ENCODE measurements at regions not wholly inside any gene's neighbourhood (a gene's known extent, or its start where the extent isn't known, plus 50 kb on each side); places are given as distances from the start of the nearest gene placed in this dataset.

DNA sequence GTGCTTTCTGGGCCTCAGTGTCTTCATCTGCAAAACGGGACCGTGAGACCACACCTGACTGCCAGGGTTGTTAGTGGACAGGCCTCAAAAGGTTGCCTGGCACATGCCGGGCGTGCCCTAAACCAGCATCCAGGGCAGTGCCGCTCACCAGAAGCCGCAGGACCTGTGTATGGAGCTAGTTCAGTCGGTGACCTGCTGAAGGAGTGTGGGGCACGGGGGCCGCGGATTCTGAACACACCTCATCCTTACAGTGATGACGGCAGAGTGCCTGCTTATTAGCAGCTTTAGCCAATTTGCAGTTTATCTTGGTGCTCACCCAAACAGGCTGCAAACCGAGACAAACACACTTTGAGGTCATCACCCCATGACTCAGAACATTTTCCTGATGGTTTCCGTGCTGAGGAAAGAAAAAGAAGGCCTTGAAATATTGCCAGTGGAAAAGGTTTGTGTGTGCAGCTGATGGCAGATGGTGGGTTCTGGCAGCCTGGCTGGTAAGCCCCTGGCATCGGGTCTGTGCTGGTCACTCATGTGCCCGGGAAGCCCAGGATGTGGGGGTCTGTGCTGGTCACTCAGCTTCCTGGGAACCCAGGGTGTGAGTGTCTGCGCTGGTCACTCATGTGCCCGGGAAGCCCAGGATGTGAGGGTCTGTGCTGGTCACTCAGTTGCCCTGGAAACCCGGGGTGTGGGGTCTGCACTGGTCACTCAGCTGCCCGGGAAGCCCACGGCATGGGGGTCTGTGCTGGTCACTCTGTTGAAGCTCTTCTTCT lies 153.8 kb downstream of the ERMARD start:
- no peak for DNase-seq (ENCODE audit: low read depth in 3 of 3, low spot score in 2 of 3)

DNA sequence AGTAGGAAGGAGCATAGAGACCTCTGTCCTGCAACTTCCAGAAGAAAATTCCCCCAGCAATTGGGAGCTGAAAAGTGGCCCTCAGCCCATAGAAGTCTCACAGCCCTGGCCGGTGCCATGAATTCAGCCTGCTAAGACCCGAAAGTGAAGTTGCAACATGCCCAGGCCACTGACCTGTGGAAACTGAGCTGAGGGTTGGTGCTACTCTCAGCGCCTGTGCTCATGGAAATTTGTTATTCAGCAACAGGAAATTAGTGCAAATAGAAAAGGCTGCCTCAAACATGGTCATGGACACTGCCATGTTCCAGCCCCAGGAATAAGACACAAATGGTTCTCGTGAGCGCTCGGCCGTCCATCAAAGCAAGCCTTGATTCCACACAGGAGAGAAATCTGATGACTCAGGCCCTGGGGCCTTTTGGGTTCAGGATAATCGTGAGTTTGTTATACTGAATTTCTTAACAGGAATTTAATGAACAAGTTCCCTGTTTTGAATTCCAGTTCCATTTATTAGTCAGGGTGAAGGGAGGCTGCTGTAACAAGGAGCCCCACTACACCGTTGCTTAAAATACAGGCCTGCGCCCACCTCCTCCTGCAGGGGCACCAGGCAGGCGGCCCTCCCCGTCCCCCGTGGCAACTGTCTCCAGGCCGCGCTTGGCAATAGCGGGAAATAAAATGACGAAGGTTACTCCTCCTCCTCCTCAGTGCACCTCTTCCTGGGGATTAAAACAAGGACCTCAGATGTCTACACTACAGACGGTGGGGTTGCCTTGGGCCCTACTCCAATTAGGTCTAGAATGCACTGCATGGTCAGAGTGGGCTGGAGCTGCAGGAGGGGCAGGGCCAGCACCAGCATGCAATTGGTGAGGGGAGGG lies 152.9 kb downstream of the ERMARD start:
- no peak for DNase-seq (ENCODE audit: low read depth in 3 of 3, low spot score in 2 of 3)

DNA sequence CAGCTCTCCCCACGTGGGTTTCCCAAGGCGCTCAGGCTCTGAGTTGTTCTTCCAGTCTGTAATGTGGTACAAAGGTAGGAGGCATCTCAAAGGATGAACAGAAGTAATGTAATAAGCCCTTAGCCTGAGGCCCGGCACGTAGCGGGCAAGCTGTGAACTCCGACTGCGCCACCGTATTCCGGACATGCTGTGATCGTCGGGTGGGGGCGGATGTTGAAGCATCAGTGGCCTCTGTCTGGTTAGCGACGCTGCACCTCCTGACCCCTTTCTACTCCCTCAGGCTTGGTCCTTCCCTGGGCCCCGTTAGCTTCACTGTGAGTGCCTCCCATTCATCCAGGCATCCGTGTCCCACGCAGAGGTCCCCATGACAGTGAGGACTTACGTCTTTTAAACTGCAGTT lies 151.7 kb downstream of the ERMARD start:
- DNase-seq (ENCODE audit: low read depth in 3 of 3, low spot score in 2 of 3): no peak

- no peak for DNase-seq (ENCODE audit: low read depth in 3 of 3, low spot score in 2 of 3)
Observed at GRCh38 chr6:169902604-169903003, 151.2 kb downstream of the ERMARD start.

- no peak for DNase-seq (ENCODE audit: low read depth in 3 of 3, low spot score in 2 of 3)
Observed at GRCh38 chr6:169902070-169902469, 150.6 kb downstream of the ERMARD start.

DNA sequence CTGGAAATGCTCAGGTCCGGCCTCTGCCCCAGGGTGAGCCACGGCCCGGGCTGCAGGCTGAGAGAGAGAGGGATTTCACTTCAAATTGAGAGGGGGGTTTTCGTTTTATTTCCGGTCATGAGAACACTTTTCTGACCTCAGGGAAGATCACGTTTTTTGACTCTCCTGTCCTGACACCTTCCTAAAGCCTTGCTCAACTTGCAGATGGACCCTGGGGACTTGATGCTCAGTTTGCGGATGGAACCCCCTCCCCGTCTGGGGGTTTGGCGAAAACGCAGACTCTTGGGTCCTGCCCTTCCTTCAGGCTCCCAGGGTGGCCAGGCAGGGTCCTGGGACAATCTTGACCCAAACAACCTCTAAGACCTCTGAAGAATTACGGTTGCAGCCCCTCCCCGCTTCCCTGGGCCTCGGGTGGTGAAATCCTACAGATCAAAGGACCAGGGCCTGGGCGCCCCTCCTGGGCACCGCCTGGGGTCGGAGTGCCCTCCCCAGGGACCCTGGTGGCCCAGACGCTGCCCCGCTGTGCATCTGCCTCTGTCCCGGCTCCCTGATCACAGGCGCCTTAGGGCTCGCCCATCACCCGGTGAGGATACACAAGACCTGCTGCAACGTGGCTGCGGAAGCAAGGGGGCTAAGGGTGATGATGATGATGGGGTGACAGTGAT lies 148.2 kb downstream of the ERMARD start:
- no peak for DNase-seq (ENCODE audit: low read depth in 3 of 3, low spot score in 2 of 3)

DNA sequence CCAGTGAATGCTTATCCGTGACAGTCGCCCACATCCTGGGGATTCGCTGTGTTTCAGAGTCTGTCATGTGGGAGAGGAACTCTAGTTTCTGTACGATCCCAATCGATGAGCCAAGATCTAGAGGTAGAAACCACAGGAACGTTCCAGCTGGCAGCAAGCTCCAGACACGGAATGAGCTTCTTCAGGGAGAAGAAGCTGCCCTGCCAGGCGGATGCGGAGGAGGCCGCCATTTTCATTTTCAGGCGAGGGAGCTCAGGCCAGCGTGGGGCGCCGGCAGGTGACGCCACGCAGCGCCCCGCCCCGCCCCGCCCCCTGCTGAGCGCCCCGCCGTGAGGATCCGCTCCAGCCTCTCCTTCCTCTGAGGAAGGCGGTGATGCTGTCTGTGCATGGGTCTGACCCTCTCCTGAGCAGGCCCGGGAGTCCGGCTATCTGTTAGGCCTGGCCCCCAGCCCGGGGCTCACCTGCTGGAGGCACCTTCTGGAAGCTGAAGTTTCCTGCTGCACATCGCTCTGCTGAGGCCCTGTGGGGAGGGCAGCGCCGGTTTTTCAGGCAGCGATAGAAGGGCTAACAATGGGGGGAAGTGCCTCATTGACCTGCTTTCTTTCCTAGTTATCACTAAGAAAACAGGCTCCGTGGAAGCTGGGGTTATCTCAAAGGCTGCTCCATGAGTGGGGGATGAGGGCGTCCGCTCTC lies 147.5 kb downstream of the ERMARD start:
- DNase-seq (ENCODE audit: low read depth in 3 of 3, low spot score in 2 of 3): no peak

GRCh38 chr6:169897601-169898358 lies 146.4 kb downstream of the ERMARD start:
- no peak for DNase-seq (ENCODE audit: low read depth in 3 of 3, low spot score in 2 of 3)

DNA sequence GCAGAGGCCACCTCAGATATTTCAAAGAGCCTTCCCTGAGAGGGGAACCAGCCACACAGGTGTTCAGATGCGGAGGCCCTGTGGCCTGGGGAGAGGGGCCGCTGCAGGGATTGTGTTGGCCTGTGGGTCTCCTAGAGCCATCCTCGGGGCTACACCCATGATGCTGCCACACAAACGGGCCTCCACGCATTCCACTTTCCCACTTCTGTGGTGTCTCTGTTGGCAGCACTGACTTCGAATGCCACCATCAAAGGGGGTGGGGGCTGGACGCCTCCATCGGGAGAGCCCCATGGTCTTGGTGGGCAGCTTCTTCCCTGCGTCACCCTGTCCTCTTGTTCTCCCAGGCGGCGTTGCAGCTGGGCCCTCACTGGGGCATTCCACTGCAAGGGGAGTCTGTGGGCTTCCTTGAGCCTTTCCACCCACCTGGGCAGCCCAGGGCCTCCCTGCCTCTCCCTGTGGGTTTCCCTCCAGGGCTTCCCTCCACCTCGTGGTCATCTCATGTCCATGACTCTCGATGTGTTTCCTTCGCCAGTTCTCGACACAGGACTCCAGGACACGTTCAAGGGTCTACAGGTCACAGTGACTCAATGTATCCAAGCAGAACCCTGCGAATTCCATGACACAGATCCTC lies 145.5 kb downstream of the ERMARD start:
- no peak for DNase-seq (ENCODE audit: low read depth in 3 of 3, low spot score in 2 of 3)

DNA sequence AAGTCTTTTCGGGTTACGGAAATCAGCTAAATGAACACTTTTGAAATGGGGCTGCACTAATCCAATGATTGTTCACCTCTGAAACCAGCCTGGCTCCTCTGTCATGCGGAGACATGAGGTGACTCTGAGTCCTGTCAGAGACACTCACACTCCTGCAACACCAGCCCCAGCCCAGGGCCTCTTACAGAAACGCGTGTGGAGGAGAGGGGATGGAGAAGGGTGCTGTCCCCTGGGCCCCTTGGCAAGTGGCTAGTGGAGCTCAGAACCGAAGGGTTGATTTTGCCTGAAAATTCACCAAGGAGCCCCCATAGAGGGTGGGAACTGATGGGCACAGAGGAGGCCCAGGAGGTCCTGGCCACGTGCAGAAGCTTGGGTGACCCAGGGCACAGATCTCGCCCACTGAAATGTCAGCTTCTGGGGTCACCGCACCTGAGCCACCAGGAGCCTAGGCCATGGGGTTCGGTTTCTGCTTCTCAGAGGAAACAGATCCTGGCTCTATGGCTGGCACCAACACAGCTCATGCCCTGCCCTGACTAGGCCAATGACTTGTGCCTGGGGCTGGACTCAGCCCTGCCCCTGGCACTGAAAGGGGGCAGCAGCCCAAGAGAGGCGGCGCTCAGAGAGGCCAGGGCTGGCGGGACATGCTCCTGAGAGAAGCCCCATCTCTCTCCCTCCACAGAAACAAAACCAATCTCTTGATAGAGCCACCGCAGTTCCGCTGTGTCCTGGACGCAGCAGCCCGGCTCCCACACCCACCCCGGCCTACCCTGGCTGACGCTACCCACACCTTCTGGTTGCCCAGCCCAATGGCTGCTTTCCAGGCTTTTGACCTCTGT lies 144.7 kb downstream of the ERMARD start:
- DNase-seq (ENCODE audit: low read depth in 3 of 3, low spot score in 2 of 3): no peak

DNA sequence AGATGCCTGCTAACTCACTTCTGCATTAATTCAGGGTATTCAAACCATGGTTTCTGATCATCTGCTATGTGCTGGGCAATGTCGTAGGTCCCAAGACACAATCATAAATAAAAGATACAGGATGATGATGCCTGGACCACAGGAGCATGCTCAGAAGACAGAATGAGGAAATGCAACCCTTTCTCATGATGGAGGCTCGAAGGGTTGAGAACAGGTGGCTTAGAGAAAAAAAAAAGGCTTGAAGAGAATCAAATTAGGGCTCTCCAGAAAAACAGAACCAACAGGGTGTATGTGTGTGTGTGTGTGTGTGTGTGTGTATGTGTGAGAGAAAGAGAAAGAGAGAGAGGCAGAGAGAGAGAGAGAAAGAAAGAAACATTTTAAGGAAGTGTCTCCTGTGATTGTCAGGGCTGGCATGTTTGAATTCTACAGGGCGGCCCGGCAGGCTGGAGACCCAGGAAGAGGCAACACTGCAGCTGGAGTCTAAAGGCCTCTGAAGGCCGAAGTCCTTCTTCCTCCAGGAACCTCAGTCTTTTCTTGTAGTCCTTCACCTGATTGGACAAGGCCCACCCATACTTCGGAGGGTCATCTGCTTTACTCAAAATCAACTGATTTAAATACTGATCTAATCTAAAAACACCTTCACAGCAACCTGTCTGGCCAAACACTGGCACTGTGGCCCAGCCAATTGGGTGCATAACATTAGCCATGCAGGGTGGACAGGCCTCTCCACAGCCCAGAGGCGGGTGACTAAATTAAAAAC lies 143.8 kb downstream of the ERMARD start:
- DNase-seq (ENCODE audit: low read depth in 3 of 3, low spot score in 2 of 3): no peak

GRCh38 chr6:169894377-169894960 lies 143.0 kb downstream of the ERMARD start:
- DNase-seq (ENCODE audit: low read depth in 3 of 3, low spot score in 2 of 3): no peak

GRCh38 chr6:169893624-169894023 lies 142.2 kb downstream of the ERMARD start:
- no peak for DNase-seq (ENCODE audit: low read depth in 3 of 3, low spot score in 2 of 3)

- no peak for DNase-seq (ENCODE audit: low read depth in 3 of 3, low spot score in 2 of 3)
Observed at GRCh38 chr6:169891846-169892245, 140.4 kb downstream of the ERMARD start.

- DNase-seq (ENCODE audit: low read depth in 3 of 3, low spot score in 2 of 3): no peak
Observed at GRCh38 chr6:169891421-169891820, 140.0 kb downstream of the ERMARD start.

DNA sequence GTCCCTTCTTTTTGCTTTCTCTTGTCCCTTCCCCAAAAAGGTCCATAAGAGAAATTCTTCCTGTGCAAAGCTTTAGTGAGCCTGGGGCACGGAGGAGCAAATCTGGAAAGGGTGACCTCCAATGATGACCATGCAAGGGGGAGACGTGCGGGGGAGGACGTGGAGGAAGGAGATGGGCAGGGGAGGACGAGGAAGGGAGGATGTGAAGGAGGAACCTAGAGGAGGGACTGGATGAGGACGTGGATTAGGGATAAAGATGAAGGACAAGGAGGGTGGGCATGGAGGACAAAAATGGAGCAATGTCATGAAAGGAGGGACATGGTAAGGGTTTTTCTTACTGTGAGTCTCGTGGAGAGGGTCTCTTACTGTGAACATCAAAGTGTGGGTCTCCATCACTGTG lies 139.5 kb downstream of the ERMARD start:
- DNase-seq (ENCODE audit: low read depth in 3 of 3, low spot score in 2 of 3): no peak

- no peak for DNase-seq (ENCODE audit: low read depth in 3 of 3, low spot score in 2 of 3)
Observed at GRCh38 chr6:169890049-169890448, 138.6 kb downstream of the ERMARD start.
